ENCODE measurements at regions not wholly inside any gene's neighbourhood (a gene's known extent, or its start where the extent isn't known, plus 50 kb on each side); places are given as distances from the start of the nearest gene placed in this dataset.

GRCh38 chr2:172278667-172279066, 148.7 kb upstream of the ITGA6 start (continued):
- TF ChIP-seq CREB5 (CRISPR knock-in tag; IDR thresholded peaks at IDR 0.05; ENCODE audit: low read depth) (no peak), SNAI2 (CRISPR knock-in tag; IDR thresholded peaks at IDR 0.05) (no peak), POU6F1 (CRISPR knock-in tag; IDR thresholded peaks at IDR 0.05; ENCODE audit: borderline replicate concordance, low read depth) (no peak), PPARA (CRISPR knock-in tag; IDR thresholded peaks at IDR 0.05; ENCODE audit: borderline replicate concordance) (no peak)

- TF ChIP-seq SNAI2 (CRISPR knock-in tag; IDR thresholded peaks at IDR 0.05), result no peak
- TF ChIP-seq TOX (CRISPR knock-in tag; IDR thresholded peaks at IDR 0.05; ENCODE audit: borderline replicate concordance), result no peak
- ATAC-seq, result no peak
These were observed 148.2 kb upstream of the ITGA6 start for GRCh38 chr2:172279214-172279613.

- no peak for TF ChIP-seq ZFP30 (CRISPR knock-in tag; IDR thresholded peaks at IDR 0.05)
- TF ChIP-seq ISL1 (CRISPR knock-in tag; IDR thresholded peaks at IDR 0.05), result no peak
- TF ChIP-seq PPARA (CRISPR knock-in tag; IDR thresholded peaks at IDR 0.05; ENCODE audit: borderline replicate concordance), result no peak
- TF ChIP-seq CREB5 (CRISPR knock-in tag; IDR thresholded peaks at IDR 0.05; ENCODE audit: low read depth), result no peak
- no peak for TF ChIP-seq ZC3H10 (CRISPR knock-in tag; IDR thresholded peaks at IDR 0.05)
- no peak for TF ChIP-seq ZNF70 (CRISPR knock-in tag; IDR thresholded peaks at IDR 0.05)
- no peak for TF ChIP-seq CSDC2 (CRISPR knock-in tag; IDR thresholded peaks at IDR 0.05)
- TF ChIP-seq ZFP3 (CRISPR knock-in tag; IDR thresholded peaks at IDR 0.05), result no peak
- TF ChIP-seq POU6F1 (CRISPR knock-in tag; IDR thresholded peaks at IDR 0.05; ENCODE audit: borderline replicate concordance, low read depth), result no peak
- TF ChIP-seq CSRNP3 (CRISPR knock-in tag; IDR thresholded peaks at IDR 0.05), result no peak
- no peak for TF ChIP-seq ZNF565 (CRISPR knock-in tag; conservative IDR thresholded peaks at IDR 0.05; ENCODE audit: low read depth)
- ATAC-seq, result no peak
These were observed 147.6 kb upstream of the ITGA6 start for GRCh38 chr2:172279813-172280212.

- TF ChIP-seq SNAI2 (CRISPR knock-in tag; IDR thresholded peaks at IDR 0.05) (no peak), ISL1 (CRISPR knock-in tag; IDR thresholded peaks at IDR 0.05) (no peak), ZNF70 (CRISPR knock-in tag; IDR thresholded peaks at IDR 0.05) (no peak), ZFP3 (CRISPR knock-in tag; IDR thresholded peaks at IDR 0.05) (no peak), RARB (CRISPR knock-in tag; IDR thresholded peaks at IDR 0.05) (no peak), TCF4 (CRISPR knock-in tag; IDR thresholded peaks at IDR 0.05; ENCODE audit: borderline replicate concordance) (no peak), BACH2 (CRISPR knock-in tag; IDR thresholded peaks at IDR 0.05; ENCODE audit: borderline replicate concordance) (no peak)
- no peak for ATAC-seq
These were observed 146.6 kb upstream of the ITGA6 start for GRCh38 chr2:172280571-172281361.

Data from SK-N-SH treated with all-trans-retinoic acid at 6 μM for 48 hours (cell line).